DND-41 (cell line): ENCODE measurements at regions not wholly inside any gene's neighbourhood (a gene's known extent, or its start where the extent isn't known, plus 50 kb on each side); places are given as distances from the start of the nearest gene placed in this dataset.

Source experiments
- ATAC-seq: fragments of 200-7000 bp; cut with Tn5 transposase; 3 replicates; pipeline ENCODE4 v1.9.1; 2021; ENCODE audit warnings: low read depth; ENCODE audit not compliant: insufficient read depth
- DNase-seq: peaks from one replicate; pipeline ENCODE4 v3.0.0-alpha.2; 2020
- H2AFZ ChIP-seq: 2 replicates; pipeline ENCODE4 v1.6.0; 2012; ENCODE audit warnings: low read depth, low read length
- H3K27ac ChIP-seq: 2 replicates; pipeline ENCODE4 v1.5.1; 2012; ENCODE audit warnings: low read length, inconsistent platforms
- H3K27me3 ChIP-seq: fragments of 200-600 bp; sonication (generic); 2 replicates; pipeline ENCODE4 v1.6.0; 2012; ENCODE audit warnings: low read length, mild to moderate bottlenecking, inconsistent platforms; ENCODE audit not compliant: insufficient read depth, poor library complexity
- H3K36me3 ChIP-seq: 2 replicates; pipeline ENCODE4 v1.5.1; 2012; ENCODE audit warnings: low read length, inconsistent platforms; ENCODE audit not compliant: insufficient read depth
- H3K4me1 ChIP-seq: 2 replicates; pipeline ENCODE4 v1.5.1; 2012; ENCODE audit warnings: mild to moderate bottlenecking, low read length; ENCODE audit not compliant: insufficient read depth
- H3K4me2 ChIP-seq: 2 replicates; pipeline ENCODE4 v1.6.0; 2012; ENCODE audit warnings: mild to moderate bottlenecking, moderate library complexity, low read length, inconsistent platforms; ENCODE audit not compliant: insufficient read depth
- H3K4me3 ChIP-seq, 2 experiments: fragments of 200-600 bp in 1 of 2; shearing (Covaris generic) in 1 of 2; 2 replicates each; pipeline ENCODE4 v1.5.1; 2012 to 2016; ENCODE audit warnings: inconsistent platforms in 2 of 2, low read length in 2 of 2, mild to moderate bottlenecking in 2 of 2, low read depth in 1 of 2, moderate library complexity in 1 of 2
- H3K79me2 ChIP-seq: 2 replicates; pipeline ENCODE4 v1.6.0; 2012; ENCODE audit warnings: low read length, inconsistent platforms; ENCODE audit not compliant: insufficient read depth
- H3K9ac ChIP-seq: 2 replicates; pipeline ENCODE4 v1.6.0; 2012; ENCODE audit warnings: low read depth, mild to moderate bottlenecking, inconsistent platforms, low read length, moderate library complexity
- H3K9me3 ChIP-seq: 2 replicates; pipeline ENCODE4 v1.5.1; 2012; ENCODE audit warnings: low read length, moderate library complexity, mild to moderate bottlenecking, inconsistent platforms; ENCODE audit not compliant: insufficient read depth, severe bottlenecking
- H4K20me1 ChIP-seq: 2 replicates; pipeline ENCODE4 v1.6.0; 2012; ENCODE audit warnings: low read length; ENCODE audit not compliant: insufficient read depth
- EZH2 ChIP-seq: IDR thresholded peaks from 3 replicates; pipeline ENCODE4 v1.6.1; 2012; ENCODE audit warnings: borderline replicate concordance, low read depth, mild to moderate bottlenecking, moderate library complexity, low read length, inconsistent platforms; ENCODE audit not compliant: severe bottlenecking
- TF ChIP-seq, protein P1 (sequence below): IDR thresholded peaks from 2 replicates; pipeline ENCODE4 v1.5.1; 2012; ENCODE audit warnings: borderline replicate concordance, low read length, moderate library complexity, mild to moderate bottlenecking; ENCODE audit not compliant: poor library complexity, severe bottlenecking; ENCODE audit errors: extremely low read depth

DNA sequence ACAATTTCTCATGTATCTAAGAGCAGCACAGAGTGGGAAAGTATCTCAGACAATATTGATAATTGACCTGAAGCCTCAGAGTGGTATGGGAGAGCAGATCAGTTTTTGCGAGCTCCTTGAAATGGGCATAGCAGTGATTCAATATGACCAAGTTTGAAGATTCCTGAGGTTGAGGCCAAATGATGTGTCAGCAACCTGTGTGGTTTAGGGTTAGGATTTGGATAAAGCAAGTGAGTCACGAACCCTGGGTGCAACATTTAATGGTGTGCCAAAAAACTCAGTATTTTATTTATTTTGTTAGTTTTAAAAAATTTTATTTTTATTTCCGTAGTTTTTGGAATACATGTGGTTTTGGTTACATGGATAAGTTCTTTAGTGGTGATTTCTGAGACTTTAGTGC is 92.5 kb upstream of the C21orf91 start:
- H3K4me3 ChIP-seq, result no peak overlapping the region
- no peaks in the 10 kb centered on the region for H3K79me2 ChIP-seq
- no peak overlapping the region for H3K27ac ChIP-seq
- H4K20me1 ChIP-seq, result no peaks in the 10 kb centered on the region
- no peaks in the 10 kb centered on the region for H3K36me3 ChIP-seq
- H3K27me3 ChIP-seq, result no peaks in the 10 kb centered on the region
- ATAC-seq, result no peak
- no peak overlapping the region for H3K9ac ChIP-seq
- no peaks in the 10 kb centered on the region for H3K4me1 ChIP-seq
- H3K4me2 ChIP-seq, result no peak overlapping the region
- H2AFZ ChIP-seq, result no peak overlapping the region
- no peak for DNase-seq
- TF ChIP-seq, protein P1, sequence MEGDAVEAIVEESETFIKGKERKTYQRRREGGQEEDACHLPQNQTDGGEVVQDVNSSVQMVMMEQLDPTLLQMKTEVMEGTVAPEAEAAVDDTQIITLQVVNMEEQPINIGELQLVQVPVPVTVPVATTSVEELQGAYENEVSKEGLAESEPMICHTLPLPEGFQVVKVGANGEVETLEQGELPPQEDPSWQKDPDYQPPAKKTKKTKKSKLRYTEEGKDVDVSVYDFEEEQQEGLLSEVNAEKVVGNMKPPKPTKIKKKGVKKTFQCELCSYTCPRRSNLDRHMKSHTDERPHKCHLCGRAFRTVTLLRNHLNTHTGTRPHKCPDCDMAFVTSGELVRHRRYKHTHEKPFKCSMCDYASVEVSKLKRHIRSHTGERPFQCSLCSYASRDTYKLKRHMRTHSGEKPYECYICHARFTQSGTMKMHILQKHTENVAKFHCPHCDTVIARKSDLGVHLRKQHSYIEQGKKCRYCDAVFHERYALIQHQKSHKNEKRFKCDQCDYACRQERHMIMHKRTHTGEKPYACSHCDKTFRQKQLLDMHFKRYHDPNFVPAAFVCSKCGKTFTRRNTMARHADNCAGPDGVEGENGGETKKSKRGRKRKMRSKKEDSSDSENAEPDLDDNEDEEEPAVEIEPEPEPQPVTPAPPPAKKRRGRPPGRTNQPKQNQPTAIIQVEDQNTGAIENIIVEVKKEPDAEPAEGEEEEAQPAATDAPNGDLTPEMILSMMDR, result no peak
- no peak for TF ChIP-seq EZH2
- no peaks in the 10 kb centered on the region for H3K9me3 ChIP-seq

DNA sequence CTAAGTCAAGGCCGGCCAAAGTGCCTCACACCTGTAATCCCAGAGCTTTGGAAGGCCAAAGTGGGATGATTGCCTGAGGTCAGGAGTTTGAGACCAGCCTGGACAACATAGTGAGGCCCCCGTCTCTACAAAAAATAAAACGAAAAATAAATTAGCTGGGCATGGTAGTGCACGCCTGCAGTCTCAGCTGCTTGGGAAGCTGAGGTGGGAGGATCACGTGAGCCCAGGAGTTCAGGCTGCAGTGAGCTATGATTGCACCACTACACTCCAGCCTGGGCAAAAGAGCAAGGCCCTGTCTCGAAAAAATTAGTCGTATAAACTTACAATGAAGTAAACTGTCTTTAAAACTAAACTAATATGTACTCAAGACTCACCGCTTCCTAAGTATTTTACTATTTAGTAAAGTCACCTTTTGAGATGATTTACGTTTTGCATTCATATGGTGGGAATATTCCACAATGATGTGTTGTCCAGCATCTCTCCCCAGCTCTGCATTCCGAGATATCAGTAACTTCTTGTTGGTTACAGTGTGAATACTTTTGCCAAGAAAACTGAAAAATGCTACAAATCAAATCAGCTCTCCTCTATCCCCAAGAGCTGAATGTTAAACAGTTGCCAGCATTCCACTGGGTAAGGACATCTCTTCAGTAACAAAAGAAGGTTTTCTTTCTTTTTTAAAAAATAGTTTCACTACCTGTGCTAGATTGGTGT is 84.9 kb upstream of the C21orf91 start:
- Histone ChIP-seq H2AFZ (no peak overlapping the region), H3K27me3 (no peaks in the 10 kb centered on the region), H3K27ac (no peak overlapping the region), H4K20me1 (no peaks in the 10 kb centered on the region), H3K36me3 (no peaks in the 10 kb centered on the region), H3K9me3 (no peaks in the 10 kb centered on the region), H3K4me3 (no peak overlapping the region), H3K9ac (no peak overlapping the region), H3K79me2 (no peaks in the 10 kb centered on the region), H3K4me2 (no peak overlapping the region), H3K4me1 (no peaks in the 10 kb centered on the region)
- no peak for ATAC-seq
- TF ChIP-seq EZH2, result no peak
- TF ChIP-seq, protein P1, result no peak
- DNase-seq, result no peak

DNA sequence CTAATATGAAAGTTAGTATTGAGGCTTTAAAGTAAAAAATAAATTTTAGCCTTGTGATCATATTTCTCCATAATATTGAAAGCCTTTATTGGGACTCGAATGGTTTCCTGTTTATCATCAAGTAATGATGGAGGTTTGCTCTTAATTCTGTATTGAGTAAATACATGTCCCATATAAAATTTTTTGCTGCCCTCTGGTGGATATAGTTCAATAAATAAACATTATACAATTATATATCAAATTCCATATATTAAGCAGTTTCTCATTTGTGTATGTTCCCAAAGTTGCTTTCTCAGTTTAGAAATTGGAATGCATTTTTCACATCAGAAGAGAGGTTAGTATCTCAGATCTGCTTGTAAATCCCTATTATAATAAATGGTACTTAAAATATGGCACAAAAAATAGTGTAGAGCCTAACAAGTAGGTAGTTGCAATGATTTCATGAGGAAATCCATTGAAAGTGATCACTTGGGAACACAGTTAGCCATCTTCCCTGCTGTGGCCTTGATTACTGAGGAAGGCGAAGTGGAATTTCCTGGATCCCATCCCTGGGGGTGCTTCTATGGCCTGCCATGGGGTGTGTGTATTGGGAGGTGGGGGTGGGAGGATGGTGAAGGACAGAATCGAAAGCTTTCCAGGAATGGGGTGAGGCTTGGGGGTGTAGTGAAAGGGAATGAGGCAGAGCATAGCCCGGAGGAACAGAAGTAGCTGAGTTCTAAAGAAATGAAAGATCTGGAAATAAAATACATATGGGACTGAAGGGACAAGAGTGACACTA is 84.1 kb upstream of the C21orf91 start:
- Histone ChIP-seq H3K9me3 (no peaks in the 10 kb centered on the region), H3K9ac (no peak overlapping the region), H3K36me3 (no peaks in the 10 kb centered on the region), H3K27me3 (no peaks in the 10 kb centered on the region), H4K20me1 (no peaks in the 10 kb centered on the region), H3K4me1 (no peaks in the 10 kb centered on the region), H3K79me2 (no peaks in the 10 kb centered on the region), H3K4me2 (no peak overlapping the region), H3K4me3 (no peak overlapping the region), H2AFZ (no peak overlapping the region), H3K27ac (no peak overlapping the region)
- ATAC-seq (no peak), DNase-seq (no peak)
- TF ChIP-seq, protein P1, result peak; percentile 5
- no peak for TF ChIP-seq EZH2
